WTC11 (cell line): ENCODE measurements at regions not wholly inside any gene's neighbourhood (a gene's known extent, or its start where the extent isn't known, plus 50 kb on each side); places are given as distances from the start of the nearest gene placed in this dataset.

Experiments used
- ATAC-seq: fragments of 200-7000 bp; cut with Tn5 transposase; 2 replicates; pipeline ENCODE4 v1.10.0; 2021; ENCODE audit warnings: mild to moderate bottlenecking, moderate library complexity
- CTCF ChIA-PET: fragments of 300-600 bp; sonication (Branson Sonifier 250); formaldehyde crosslinking; loops from one replicate; lab custom pipeline; 2021; ENCODE audit warnings: antibody characterized with exemption; lab: Charles Lee
- POLR2A ChIA-PET: fragments of 350-600 bp; sonication (Branson Sonifier 250); formaldehyde crosslinking; loops from one replicate; lab custom pipeline; 2021; ENCODE audit warnings: antibody characterized with exemption; lab: Charles Lee
- DNase-seq: peaks from one replicate; pipeline ENCODE4 v3.0.0; 2021; ENCODE audit warnings: low spot score
- H3K27ac Mint-ChIP-seq: 2 replicates; pipeline ENCODE4 v1.8.0; 2021; ENCODE audit warnings: mixed read lengths
- H3K27me3 Mint-ChIP-seq: 2 replicates; pipeline ENCODE4 v1.8.0; 2021; ENCODE audit warnings: low read depth, mild to moderate bottlenecking, moderate library complexity, mixed read lengths
- H3K36me3 Mint-ChIP-seq: 2 replicates; pipeline ENCODE4 v1.8.0; 2021; ENCODE audit warnings: mixed read lengths
- H3K4me1 Mint-ChIP-seq: 2 replicates; pipeline ENCODE4 v1.8.0; 2022; ENCODE audit warnings: mixed read lengths
- H3K4me3 Mint-ChIP-seq: 2 replicates; pipeline ENCODE4 v1.8.0; 2021; ENCODE audit warnings: mild to moderate bottlenecking, moderate library complexity, mixed read lengths
- H3K9me3 Mint-ChIP-seq: 2 replicates; pipeline ENCODE4 v1.8.0; 2021; ENCODE audit warnings: mixed read lengths
- ATF1 ChIP-seq: sonication (generic); formaldehyde crosslinking; IDR thresholded peaks from 2 replicates; pipeline ENCODE4 v1.8.1; 2023; ENCODE audit warnings: mild to moderate bottlenecking, moderate library complexity, missing genetic modification reagents
- CREM ChIP-seq: sonication (generic); formaldehyde crosslinking; IDR thresholded peaks from 2 replicates; pipeline ENCODE4 v1.8.1; 2022; ENCODE audit warnings: mild to moderate bottlenecking, missing genetic modification reagents, moderate library complexity
- ETV6 ChIP-seq: sonication (generic); formaldehyde crosslinking; IDR thresholded peaks from 2 replicates; pipeline ENCODE4 v1.8.1; 2022; ENCODE audit warnings: mild to moderate bottlenecking, missing genetic modification reagents
- HMGA2 ChIP-seq: fragments of 250-450 bp; sonication (Bioruptor Pico); IDR thresholded peaks from 2 replicates; pipeline ENCODE4 v1.4.0; 2021; ENCODE audit warnings: mild to moderate bottlenecking, moderate library complexity
- KAT7 ChIP-seq: sonication (generic); formaldehyde crosslinking; IDR thresholded peaks from 2 replicates; pipeline ENCODE4 v1.8.1; 2023; ENCODE audit warnings: missing genetic modification reagents, mild to moderate bottlenecking, borderline replicate concordance
- NFE2L1 ChIP-seq: sonication (generic); formaldehyde crosslinking; IDR thresholded peaks from 2 replicates; pipeline ENCODE4 v1.8.1; 2023; ENCODE audit warnings: missing genetic modification reagents
- RORB ChIP-seq: fragments of 250-450 bp; sonication (Bioruptor Pico); IDR thresholded peaks from 2 replicates; pipeline ENCODE4 v1.9.0; 2021; ENCODE audit warnings: mild to moderate bottlenecking
- SMAD3 ChIP-seq: sonication (generic); formaldehyde crosslinking; IDR thresholded peaks from 2 replicates; pipeline ENCODE4 v1.8.0; 2022; ENCODE audit warnings: missing genetic modification reagents, mild to moderate bottlenecking, borderline replicate concordance
- SP1 ChIP-seq: sonication (generic); formaldehyde crosslinking; conservative IDR thresholded peaks from 2 replicates; pipeline ENCODE4 v1.8.1; 2022; ENCODE audit warnings: missing genetic modification reagents
- TP53 ChIP-seq: sonication (generic); formaldehyde crosslinking; IDR thresholded peaks from 2 replicates; pipeline ENCODE4 v1.8.1; 2023; ENCODE audit warnings: mild to moderate bottlenecking, missing genetic modification reagents
- ZNF219 ChIP-seq: sonication (generic); formaldehyde crosslinking; IDR thresholded peaks from 2 replicates; pipeline ENCODE4 v1.8.0; 2023; ENCODE audit warnings: missing genetic modification reagents, mild to moderate bottlenecking, borderline replicate concordance
- ZNF263 ChIP-seq: sonication (generic); formaldehyde crosslinking; IDR thresholded peaks from 2 replicates; pipeline ENCODE4 v1.8.1; 2022; ENCODE audit warnings: low read depth, mild to moderate bottlenecking, moderate library complexity, missing genetic modification reagents
- ZNF416 ChIP-seq: fragments of 250-450 bp; sonication (Bioruptor Pico); IDR thresholded peaks from 2 replicates; pipeline ENCODE4 v1.9.0; 2021; ENCODE audit warnings: mild to moderate bottlenecking, inconsistent platforms
- TF ChIP-seq, protein P1 (sequence below): sonication (generic); formaldehyde crosslinking; IDR thresholded peaks from 2 replicates; pipeline ENCODE4 v1.8.1; 2022; ENCODE audit warnings: mild to moderate bottlenecking, moderate library complexity, missing genetic modification reagents
- TF ChIP-seq, protein P2 (sequence below): fragments of 250-450 bp; sonication (Bioruptor Pico); IDR thresholded peaks from 2 replicates; pipeline ENCODE4 v1.9.0; 2021; ENCODE audit warnings: mild to moderate bottlenecking, borderline replicate concordance
- TF ChIP-seq, protein P3 (sequence below): sonication (generic); formaldehyde crosslinking; IDR thresholded peaks from 2 replicates; pipeline ENCODE4 v1.8.1; 2022; ENCODE audit warnings: mild to moderate bottlenecking, missing genetic modification reagents, moderate library complexity, borderline replicate concordance
- TF ChIP-seq, protein P4 (sequence below): sonication (generic); formaldehyde crosslinking; IDR thresholded peaks from 2 replicates; pipeline ENCODE4 v1.8.0; 2022; ENCODE audit warnings: mild to moderate bottlenecking, missing genetic modification reagents
- TF ChIP-seq, protein P5 (sequence below): sonication (generic); formaldehyde crosslinking; IDR thresholded peaks from 2 replicates; pipeline ENCODE4 v1.8.1; 2023; ENCODE audit warnings: mild to moderate bottlenecking, missing genetic modification reagents
- TF ChIP-seq, protein P6 (sequence below): sonication (generic); formaldehyde crosslinking; IDR thresholded peaks from 2 replicates; pipeline ENCODE4 v1.8.0; 2023; ENCODE audit warnings: mild to moderate bottlenecking, missing genetic modification reagents
- TF ChIP-seq, protein P7 (sequence below): sonication (generic); formaldehyde crosslinking; conservative IDR thresholded peaks from 2 replicates; pipeline ENCODE4 v1.8.1; 2023; ENCODE audit warnings: mild to moderate bottlenecking, low read depth, missing genetic modification reagents, moderate library complexity

DNA sequence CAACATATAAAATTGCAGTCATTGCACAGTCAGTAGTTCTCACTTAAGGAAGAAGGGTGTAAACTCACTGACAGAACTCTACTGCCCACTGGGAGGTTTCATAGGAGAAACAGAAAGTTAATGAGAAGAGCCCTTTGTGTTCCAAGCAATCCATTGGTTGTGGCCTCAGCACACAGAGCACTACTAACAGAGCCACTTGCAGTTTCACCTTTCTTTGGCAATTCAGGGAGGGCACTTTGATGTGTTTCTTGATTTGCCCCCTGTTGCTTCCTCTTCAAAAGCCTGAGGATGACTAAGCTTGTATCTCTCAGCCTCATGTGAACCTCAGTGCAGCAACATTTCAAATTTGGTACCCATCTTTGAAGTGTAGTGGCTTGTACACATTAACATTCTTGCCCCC, 409.4 kb downstream of the DMRTA1 start:
- peak; percentile 77 for ATAC-seq

DNA sequence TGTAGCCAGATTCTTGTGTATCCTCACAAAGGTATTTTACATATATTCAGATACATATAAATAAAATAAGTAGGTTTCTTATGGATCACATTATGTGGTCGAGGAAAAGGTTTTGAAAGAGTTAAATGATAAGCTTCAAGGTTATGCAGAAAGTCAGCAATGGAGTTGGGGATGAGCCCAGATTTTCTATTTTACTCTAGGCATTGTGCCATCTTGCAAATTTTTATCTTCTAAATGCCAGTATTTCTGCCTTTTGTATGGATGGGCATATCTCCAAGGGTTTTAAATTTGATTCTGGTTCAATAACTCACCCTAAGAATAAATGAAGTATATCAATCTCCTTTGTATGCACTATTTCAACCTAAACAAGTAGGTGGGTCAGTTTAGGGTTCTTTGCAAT, 410.7 kb downstream of the DMRTA1 start:
- Mint-ChIP-seq H3K4me1 (peaks cover 6% of the 10 kb centered on the region), H3K9me3 (peaks cover 34% of the 10 kb centered on the region), H3K27me3 (no peaks in the 10 kb centered on the region), H3K36me3 (peaks cover 4% of the 10 kb centered on the region), H3K4me3 (no peak overlapping the region), H3K27ac (no peak overlapping the region)
- ChIA-PET POLR2A (no interaction called here), CTCF (no interaction called here)
- no peak for ATAC-seq
- DNase-seq: no peak
- TF ChIP-seq HMGA2: no peak
- TF ChIP-seq NFE2L1 (CRISPR knock-in tag): no peak
- no peak for TF ChIP-seq ZNF219 (CRISPR knock-in tag)
- TF ChIP-seq, protein P1, sequence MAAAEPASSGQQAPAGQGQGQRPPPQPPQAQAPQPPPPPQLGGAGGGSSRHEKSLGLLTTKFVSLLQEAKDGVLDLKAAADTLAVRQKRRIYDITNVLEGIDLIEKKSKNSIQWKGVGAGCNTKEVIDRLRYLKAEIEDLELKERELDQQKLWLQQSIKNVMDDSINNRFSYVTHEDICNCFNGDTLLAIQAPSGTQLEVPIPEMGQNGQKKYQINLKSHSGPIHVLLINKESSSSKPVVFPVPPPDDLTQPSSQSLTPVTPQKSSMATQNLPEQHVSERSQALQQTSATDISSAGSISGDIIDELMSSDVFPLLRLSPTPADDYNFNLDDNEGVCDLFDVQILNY (CRISPR knock-in tag): no peak
- TF ChIP-seq, protein P2, sequence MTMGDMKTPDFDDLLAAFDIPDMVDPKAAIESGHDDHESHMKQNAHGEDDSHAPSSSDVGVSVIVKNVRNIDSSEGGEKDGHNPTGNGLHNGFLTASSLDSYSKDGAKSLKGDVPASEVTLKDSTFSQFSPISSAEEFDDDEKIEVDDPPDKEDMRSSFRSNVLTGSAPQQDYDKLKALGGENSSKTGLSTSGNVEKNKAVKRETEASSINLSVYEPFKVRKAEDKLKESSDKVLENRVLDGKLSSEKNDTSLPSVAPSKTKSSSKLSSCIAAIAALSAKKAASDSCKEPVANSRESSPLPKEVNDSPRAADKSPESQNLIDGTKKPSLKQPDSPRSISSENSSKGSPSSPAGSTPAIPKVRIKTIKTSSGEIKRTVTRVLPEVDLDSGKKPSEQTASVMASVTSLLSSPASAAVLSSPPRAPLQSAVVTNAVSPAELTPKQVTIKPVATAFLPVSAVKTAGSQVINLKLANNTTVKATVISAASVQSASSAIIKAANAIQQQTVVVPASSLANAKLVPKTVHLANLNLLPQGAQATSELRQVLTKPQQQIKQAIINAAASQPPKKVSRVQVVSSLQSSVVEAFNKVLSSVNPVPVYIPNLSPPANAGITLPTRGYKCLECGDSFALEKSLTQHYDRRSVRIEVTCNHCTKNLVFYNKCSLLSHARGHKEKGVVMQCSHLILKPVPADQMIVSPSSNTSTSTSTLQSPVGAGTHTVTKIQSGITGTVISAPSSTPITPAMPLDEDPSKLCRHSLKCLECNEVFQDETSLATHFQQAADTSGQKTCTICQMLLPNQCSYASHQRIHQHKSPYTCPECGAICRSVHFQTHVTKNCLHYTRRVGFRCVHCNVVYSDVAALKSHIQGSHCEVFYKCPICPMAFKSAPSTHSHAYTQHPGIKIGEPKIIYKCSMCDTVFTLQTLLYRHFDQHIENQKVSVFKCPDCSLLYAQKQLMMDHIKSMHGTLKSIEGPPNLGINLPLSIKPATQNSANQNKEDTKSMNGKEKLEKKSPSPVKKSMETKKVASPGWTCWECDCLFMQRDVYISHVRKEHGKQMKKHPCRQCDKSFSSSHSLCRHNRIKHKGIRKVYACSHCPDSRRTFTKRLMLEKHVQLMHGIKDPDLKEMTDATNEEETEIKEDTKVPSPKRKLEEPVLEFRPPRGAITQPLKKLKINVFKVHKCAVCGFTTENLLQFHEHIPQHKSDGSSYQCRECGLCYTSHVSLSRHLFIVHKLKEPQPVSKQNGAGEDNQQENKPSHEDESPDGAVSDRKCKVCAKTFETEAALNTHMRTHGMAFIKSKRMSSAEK (CRISPR knock-in tag): no peak
- no peak for TF ChIP-seq SP1 (CRISPR knock-in tag)
- TF ChIP-seq ATF1 (CRISPR knock-in tag): no peak
- no peak for TF ChIP-seq ZNF416 (CRISPR knock-in tag)
- TF ChIP-seq, protein P3, sequence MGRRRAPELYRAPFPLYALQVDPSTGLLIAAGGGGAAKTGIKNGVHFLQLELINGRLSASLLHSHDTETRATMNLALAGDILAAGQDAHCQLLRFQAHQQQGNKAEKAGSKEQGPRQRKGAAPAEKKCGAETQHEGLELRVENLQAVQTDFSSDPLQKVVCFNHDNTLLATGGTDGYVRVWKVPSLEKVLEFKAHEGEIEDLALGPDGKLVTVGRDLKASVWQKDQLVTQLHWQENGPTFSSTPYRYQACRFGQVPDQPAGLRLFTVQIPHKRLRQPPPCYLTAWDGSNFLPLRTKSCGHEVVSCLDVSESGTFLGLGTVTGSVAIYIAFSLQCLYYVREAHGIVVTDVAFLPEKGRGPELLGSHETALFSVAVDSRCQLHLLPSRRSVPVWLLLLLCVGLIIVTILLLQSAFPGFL (CRISPR knock-in tag): no peak

More for the DNA sequence above, 409.4 kb downstream of the DMRTA1 start:
- H3K4me3 Mint-ChIP-seq: no peak overlapping the region
- H3K36me3 Mint-ChIP-seq: peaks cover 4% of the 10 kb centered on the region
- POLR2A ChIA-PET: no interaction called here
- H3K27ac Mint-ChIP-seq: no peak overlapping the region
- DNase-seq: no peak
- CTCF ChIA-PET: no interaction called here
- peaks cover 29% of the 10 kb centered on the region for H3K9me3 Mint-ChIP-seq
- TF ChIP-seq, protein P4, sequence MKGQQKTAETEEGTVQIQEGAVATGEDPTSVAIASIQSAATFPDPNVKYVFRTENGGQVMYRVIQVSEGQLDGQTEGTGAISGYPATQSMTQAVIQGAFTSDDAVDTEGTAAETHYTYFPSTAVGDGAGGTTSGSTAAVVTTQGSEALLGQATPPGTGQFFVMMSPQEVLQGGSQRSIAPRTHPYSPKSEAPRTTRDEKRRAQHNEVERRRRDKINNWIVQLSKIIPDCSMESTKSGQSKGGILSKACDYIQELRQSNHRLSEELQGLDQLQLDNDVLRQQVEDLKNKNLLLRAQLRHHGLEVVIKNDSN (CRISPR knock-in tag): no peak
- TF ChIP-seq ATF1 (CRISPR knock-in tag) (no peak), CREM (CRISPR knock-in tag) (no peak), ZNF263 (CRISPR knock-in tag) (no peak), KAT7 (CRISPR knock-in tag) (no peak), TP53 (CRISPR knock-in tag) (no peak), SMAD3 (no peak), ETV6 (CRISPR knock-in tag) (no peak), ZNF219 (CRISPR knock-in tag) (no peak), RORB (CRISPR knock-in tag) (no peak)
- TF ChIP-seq, protein P5, sequence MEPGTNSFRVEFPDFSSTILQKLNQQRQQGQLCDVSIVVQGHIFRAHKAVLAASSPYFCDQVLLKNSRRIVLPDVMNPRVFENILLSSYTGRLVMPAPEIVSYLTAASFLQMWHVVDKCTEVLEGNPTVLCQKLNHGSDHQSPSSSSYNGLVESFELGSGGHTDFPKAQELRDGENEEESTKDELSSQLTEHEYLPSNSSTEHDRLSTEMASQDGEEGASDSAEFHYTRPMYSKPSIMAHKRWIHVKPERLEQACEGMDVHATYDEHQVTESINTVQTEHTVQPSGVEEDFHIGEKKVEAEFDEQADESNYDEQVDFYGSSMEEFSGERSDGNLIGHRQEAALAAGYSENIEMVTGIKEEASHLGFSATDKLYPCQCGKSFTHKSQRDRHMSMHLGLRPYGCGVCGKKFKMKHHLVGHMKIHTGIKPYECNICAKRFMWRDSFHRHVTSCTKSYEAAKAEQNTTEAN: no peak
- TF ChIP-seq, protein P6, sequence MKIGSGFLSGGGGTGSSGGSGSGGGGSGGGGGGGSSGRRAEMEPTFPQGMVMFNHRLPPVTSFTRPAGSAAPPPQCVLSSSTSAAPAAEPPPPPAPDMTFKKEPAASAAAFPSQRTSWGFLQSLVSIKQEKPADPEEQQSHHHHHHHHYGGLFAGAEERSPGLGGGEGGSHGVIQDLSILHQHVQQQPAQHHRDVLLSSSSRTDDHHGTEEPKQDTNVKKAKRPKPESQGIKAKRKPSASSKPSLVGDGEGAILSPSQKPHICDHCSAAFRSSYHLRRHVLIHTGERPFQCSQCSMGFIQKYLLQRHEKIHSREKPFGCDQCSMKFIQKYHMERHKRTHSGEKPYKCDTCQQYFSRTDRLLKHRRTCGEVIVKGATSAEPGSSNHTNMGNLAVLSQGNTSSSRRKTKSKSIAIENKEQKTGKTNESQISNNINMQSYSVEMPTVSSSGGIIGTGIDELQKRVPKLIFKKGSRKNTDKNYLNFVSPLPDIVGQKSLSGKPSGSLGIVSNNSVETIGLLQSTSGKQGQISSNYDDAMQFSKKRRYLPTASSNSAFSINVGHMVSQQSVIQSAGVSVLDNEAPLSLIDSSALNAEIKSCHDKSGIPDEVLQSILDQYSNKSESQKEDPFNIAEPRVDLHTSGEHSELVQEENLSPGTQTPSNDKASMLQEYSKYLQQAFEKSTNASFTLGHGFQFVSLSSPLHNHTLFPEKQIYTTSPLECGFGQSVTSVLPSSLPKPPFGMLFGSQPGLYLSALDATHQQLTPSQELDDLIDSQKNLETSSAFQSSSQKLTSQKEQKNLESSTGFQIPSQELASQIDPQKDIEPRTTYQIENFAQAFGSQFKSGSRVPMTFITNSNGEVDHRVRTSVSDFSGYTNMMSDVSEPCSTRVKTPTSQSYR: no peak
- TF ChIP-seq, protein P1 (CRISPR knock-in tag): no peak
- TF ChIP-seq, protein P7, sequence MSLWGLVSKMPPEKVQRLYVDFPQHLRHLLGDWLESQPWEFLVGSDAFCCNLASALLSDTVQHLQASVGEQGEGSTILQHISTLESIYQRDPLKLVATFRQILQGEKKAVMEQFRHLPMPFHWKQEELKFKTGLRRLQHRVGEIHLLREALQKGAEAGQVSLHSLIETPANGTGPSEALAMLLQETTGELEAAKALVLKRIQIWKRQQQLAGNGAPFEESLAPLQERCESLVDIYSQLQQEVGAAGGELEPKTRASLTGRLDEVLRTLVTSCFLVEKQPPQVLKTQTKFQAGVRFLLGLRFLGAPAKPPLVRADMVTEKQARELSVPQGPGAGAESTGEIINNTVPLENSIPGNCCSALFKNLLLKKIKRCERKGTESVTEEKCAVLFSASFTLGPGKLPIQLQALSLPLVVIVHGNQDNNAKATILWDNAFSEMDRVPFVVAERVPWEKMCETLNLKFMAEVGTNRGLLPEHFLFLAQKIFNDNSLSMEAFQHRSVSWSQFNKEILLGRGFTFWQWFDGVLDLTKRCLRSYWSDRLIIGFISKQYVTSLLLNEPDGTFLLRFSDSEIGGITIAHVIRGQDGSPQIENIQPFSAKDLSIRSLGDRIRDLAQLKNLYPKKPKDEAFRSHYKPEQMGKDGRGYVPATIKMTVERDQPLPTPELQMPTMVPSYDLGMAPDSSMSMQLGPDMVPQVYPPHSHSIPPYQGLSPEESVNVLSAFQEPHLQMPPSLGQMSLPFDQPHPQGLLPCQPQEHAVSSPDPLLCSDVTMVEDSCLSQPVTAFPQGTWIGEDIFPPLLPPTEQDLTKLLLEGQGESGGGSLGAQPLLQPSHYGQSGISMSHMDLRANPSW: no peak
- peaks cover 6% of the 10 kb centered on the region for H3K4me1 Mint-ChIP-seq
- H3K27me3 Mint-ChIP-seq: no peaks in the 10 kb centered on the region
